Smooth muscle cell (in vitro differentiated cells): ENCODE measurements at regions not wholly inside any gene's neighbourhood (a gene's known extent, or its start where the extent isn't known, plus 50 kb on each side); places are given as distances from the start of the nearest gene placed in this dataset.

Experiments
- DNase-seq: peaks from one replicate; lab custom pipeline; 2025; ENCODE audit not compliant: unreplicated experiment; lab: John Stamatoyannopoulos, UW
- H2AFZ ChIP-seq: fragments of 200-600 bp; sonication (generic); 2 replicates; pipeline ENCODE4 v1.6.0; 2016; ENCODE audit warnings: antibody characterized with exemption, low read depth, mild to moderate bottlenecking
- H3F3A ChIP-seq: fragments of 200-600 bp; sonication (generic); 2 replicates; pipeline ENCODE4 v1.6.0; 2017; ENCODE audit warnings: antibody characterized with exemption, low read depth
- H3K27ac ChIP-seq: fragments of 200-600 bp; sonication (generic); 2 replicates; pipeline ENCODE4 v1.5.1; 2016; ENCODE audit warnings: low read depth, mild to moderate bottlenecking
- H3K27me3 ChIP-seq: fragments of 200-600 bp; sonication (generic); 2 replicates; pipeline ENCODE4 v1.6.1; 2016; ENCODE audit warnings: low read depth, mild to moderate bottlenecking
- H3K36me3 ChIP-seq: fragments of 200-600 bp; sonication (generic); 2 replicates; pipeline ENCODE4 v1.5.1; 2016; ENCODE audit warnings: low read depth
- H3K4me1 ChIP-seq: fragments of 200-600 bp; sonication (generic); 2 replicates; pipeline ENCODE4 v1.5.1; 2016; ENCODE audit warnings: low read depth
- H3K4me2 ChIP-seq: fragments of 200-600 bp; sonication (generic); 2 replicates; pipeline ENCODE4 v1.6.0; 2016; ENCODE audit warnings: mild to moderate bottlenecking
- H3K4me3 ChIP-seq: fragments of 200-600 bp; sonication (generic); 2 replicates; pipeline ENCODE4 v1.5.1; 2016; ENCODE audit warnings: mild to moderate bottlenecking
- H3K79me2 ChIP-seq: fragments of 200-600 bp; sonication (generic); 2 replicates; pipeline ENCODE4 v1.6.0; 2016; ENCODE audit warnings: low read depth, mild to moderate bottlenecking
- H3K9ac ChIP-seq: fragments of 200-600 bp; sonication (generic); 2 replicates; pipeline ENCODE4 v1.6.0; 2016; ENCODE audit warnings: low read depth
- H3K9me3 ChIP-seq: fragments of 200-600 bp; sonication (generic); replicated peaks from 2 replicates; pipeline ENCODE4 v1.5.1; 2016; ENCODE audit warnings: low read depth
- H4K20me1 ChIP-seq: fragments of 200-600 bp; sonication (generic); 2 replicates; pipeline ENCODE4 v1.6.0; 2016; ENCODE audit warnings: low read depth
- WGBS: methylation state at CpG from one replicate; pipeline ENCODE4 v1.1.7; 2016; ENCODE audit warnings: low lambda C conversion rate; 5-methylcytosine and 5-hydroxymethylcytosine counted together
- TF ChIP-seq, protein P1 (sequence below): fragments of 200-600 bp; sonication (generic); IDR thresholded peaks from 2 replicates; pipeline ENCODE4 v1.5.1; 2017; ENCODE audit warnings: borderline replicate concordance, mild to moderate bottlenecking, antibody characterized with exemption; ENCODE audit not compliant: insufficient read depth, poor library complexity, severe bottlenecking

DNA sequence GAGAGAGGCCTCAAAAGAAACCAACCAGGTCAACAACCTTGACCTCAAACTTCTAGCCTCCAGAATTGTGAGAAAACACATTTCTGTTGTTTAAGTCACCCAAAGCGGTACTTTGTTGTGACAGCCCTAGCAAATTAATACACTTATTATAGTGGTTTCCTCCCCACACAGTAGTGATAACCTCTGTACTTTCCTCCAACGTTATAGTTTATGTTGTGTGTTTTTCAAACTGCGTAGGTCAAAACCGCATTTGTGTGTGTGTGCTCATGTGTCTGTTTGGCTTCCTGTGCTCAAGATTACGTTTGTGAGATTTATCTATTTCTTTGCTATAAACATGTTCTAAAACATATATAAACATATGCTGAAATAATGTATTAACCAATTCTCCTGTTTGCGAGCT, 667.8 kb upstream of the USP24 start:
- Histone ChIP-seq H3K79me2 (no peaks in the 10 kb centered on the region), H2AFZ (no peak overlapping the region), H3K4me3 (no peak overlapping the region), H4K20me1 (no peaks in the 10 kb centered on the region), H3K36me3 (no peaks in the 10 kb centered on the region), H3K27ac (no peak overlapping the region), H3F3A (no peaks in the 10 kb centered on the region), H3K27me3 (no peaks in the 10 kb centered on the region), H3K4me2 (no peak overlapping the region), H3K9ac (no peak overlapping the region), H3K9me3 (no peaks in the 10 kb centered on the region), H3K4me1 (no peaks in the 10 kb centered on the region)
- 88% methylated on average over 6 of the region's 6 CpGs for WGBS
- DNase-seq: no peak
- TF ChIP-seq, protein P1, sequence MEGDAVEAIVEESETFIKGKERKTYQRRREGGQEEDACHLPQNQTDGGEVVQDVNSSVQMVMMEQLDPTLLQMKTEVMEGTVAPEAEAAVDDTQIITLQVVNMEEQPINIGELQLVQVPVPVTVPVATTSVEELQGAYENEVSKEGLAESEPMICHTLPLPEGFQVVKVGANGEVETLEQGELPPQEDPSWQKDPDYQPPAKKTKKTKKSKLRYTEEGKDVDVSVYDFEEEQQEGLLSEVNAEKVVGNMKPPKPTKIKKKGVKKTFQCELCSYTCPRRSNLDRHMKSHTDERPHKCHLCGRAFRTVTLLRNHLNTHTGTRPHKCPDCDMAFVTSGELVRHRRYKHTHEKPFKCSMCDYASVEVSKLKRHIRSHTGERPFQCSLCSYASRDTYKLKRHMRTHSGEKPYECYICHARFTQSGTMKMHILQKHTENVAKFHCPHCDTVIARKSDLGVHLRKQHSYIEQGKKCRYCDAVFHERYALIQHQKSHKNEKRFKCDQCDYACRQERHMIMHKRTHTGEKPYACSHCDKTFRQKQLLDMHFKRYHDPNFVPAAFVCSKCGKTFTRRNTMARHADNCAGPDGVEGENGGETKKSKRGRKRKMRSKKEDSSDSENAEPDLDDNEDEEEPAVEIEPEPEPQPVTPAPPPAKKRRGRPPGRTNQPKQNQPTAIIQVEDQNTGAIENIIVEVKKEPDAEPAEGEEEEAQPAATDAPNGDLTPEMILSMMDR: no peak

DNA sequence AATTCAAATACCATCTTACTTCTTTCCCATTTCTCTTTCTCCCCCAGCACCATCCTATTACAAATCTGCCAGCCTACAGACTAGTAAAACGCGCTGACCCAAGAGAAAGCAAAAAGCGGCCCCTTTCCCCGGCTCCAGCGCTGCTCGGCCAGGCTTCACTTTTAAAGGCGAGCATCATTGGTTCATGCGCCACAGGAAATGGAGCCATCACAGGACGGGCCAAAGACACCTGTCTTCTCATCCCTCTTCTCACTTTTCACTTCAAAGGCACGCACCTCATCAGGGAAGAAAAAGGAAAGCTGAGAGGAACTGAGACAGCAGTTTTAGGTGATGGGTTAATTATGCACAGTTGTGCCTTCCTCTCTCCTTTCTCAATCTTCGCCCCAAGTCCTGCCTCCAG, 664.2 kb upstream of the USP24 start:
- Histone ChIP-seq H3K4me1 (no peaks in the 10 kb centered on the region), H3K27me3 (no peaks in the 10 kb centered on the region), H3F3A (no peaks in the 10 kb centered on the region), H3K4me3 (no peak overlapping the region), H3K79me2 (no peaks in the 10 kb centered on the region), H3K27ac (no peak overlapping the region), H2AFZ (no peak overlapping the region), H3K9ac (no peak overlapping the region), H3K36me3 (no peaks in the 10 kb centered on the region), H3K4me2 (no peak overlapping the region), H4K20me1 (no peaks in the 10 kb centered on the region), H3K9me3 (no peaks in the 10 kb centered on the region)
- TF ChIP-seq, protein P1: no peak
- DNase-seq: no peak
- 94% methylated on average over 11 of the region's 11 CpGs for WGBS

DNA sequence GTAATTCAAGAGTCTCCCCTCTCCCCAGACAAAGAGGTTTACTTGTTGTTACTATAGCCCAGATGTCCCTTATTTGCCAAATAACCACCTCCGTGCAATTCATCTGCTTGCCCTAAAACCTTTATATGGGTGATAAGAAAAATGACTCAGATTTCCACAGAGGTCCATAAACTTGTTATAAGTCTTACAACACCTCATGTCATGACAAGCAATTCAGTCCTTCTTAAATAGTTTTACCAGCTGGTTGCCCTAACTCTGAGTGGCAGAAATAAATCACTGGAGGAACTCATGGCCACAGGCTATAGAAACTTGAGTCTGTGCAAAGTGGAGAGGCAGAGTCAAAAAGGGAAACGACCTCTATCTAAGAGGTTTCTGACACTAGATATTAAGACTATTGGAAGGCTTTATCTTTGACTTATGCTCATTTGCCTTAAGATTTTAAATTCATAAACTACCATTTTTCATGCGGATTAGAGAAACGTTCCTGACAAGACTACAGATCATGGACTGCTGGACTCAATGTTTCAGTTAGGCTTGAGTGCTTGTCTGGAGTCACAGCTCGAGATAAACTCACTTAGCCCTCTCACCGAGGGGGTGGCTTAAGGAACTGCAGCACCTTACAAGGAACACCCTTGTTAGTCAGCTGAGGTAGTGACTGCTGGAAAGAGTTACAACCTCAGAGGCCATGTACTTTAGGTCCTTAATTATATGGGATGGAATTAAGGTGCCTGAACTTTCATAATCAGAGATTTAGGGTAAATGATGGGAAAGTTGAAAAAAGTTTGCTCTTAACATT, 662.5 kb upstream of the USP24 start:
- 31% methylated on average over 6 of the region's 6 CpGs for WGBS
- H4K20me1 ChIP-seq: no peaks in the 10 kb centered on the region
- TF ChIP-seq, protein P1: no peak
- no peaks in the 10 kb centered on the region for H3K9me3 ChIP-seq
- no peak overlapping the region for H3K4me2 ChIP-seq
- no peaks in the 10 kb centered on the region for H3K79me2 ChIP-seq
- no peaks in the 10 kb centered on the region for H3K27me3 ChIP-seq
- H2AFZ ChIP-seq: no peak overlapping the region
- no peaks in the 10 kb centered on the region for H3K4me1 ChIP-seq
- no peak overlapping the region for H3K27ac ChIP-seq
- no peak overlapping the region for H3K4me3 ChIP-seq
- H3F3A ChIP-seq: no peaks in the 10 kb centered on the region
- no peaks in the 10 kb centered on the region for H3K36me3 ChIP-seq
- no peak overlapping the region for H3K9ac ChIP-seq
- DNase-seq: no peak
